ENCODE measurements at regions not wholly inside any gene's neighbourhood (a gene's known extent, or its start where the extent isn't known, plus 50 kb on each side); places are given as distances from the start of the nearest gene placed in this dataset.

DNA sequence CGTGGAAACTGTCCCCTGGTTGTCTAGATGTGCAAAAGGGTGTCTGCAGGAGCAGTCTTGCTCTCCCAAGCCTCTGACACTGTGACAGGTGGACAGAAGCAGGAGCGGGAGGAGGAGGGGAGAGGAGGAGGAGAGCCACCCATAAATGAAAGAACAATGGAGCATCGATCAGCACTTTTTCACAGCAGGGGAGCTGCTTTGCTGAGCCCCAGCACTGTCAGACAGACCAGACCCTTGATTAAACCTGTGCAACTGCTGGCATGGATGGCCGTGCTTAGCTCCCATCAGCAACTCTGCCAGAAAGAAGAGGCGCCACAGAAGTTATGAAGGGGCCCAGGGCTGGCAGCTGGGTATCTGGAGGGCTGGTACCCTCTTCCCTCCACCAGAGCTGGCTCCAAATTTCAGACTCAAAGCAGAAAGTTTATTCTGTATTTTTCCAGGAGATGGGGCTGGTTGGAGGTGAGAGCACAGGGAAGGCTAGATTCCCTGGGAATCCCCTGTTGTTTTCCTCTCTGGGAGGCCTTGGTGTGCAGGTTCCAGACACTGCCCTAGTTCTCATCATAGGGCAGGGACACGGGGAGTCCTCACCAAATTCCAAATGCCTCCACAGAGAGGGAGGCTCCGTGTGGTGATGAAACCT, 1192.2 kb downstream of the UQCRFS1 start:
- no peak overlapping the region for H3K4me3 ChIP-seq
- ATAC-seq (ENCODE audit: insufficient number of reproducible peaks, low FRiP score, low read depth), result no peak
- H3K27me3 ChIP-seq (replicated peaks; ENCODE audit: insufficient read depth), result no peaks in the 10 kb centered on the region
- no peaks in the 10 kb centered on the region for H3K9me3 ChIP-seq
- no peaks in the 10 kb centered on the region for H3K36me3 ChIP-seq
- no peaks in the 10 kb centered on the region for H3K4me1 ChIP-seq (ENCODE audit: control insufficient read depth in 1 of 2, low read depth in 2 of 2)
- no peak overlapping the region for H3K27ac ChIP-seq
- DNase-seq (ENCODE audit: low spot score), result no peak
- TF ChIP-seq, protein P1, sequence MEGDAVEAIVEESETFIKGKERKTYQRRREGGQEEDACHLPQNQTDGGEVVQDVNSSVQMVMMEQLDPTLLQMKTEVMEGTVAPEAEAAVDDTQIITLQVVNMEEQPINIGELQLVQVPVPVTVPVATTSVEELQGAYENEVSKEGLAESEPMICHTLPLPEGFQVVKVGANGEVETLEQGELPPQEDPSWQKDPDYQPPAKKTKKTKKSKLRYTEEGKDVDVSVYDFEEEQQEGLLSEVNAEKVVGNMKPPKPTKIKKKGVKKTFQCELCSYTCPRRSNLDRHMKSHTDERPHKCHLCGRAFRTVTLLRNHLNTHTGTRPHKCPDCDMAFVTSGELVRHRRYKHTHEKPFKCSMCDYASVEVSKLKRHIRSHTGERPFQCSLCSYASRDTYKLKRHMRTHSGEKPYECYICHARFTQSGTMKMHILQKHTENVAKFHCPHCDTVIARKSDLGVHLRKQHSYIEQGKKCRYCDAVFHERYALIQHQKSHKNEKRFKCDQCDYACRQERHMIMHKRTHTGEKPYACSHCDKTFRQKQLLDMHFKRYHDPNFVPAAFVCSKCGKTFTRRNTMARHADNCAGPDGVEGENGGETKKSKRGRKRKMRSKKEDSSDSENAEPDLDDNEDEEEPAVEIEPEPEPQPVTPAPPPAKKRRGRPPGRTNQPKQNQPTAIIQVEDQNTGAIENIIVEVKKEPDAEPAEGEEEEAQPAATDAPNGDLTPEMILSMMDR (IDR thresholded peaks at IDR 0.05), result no peak

DNA sequence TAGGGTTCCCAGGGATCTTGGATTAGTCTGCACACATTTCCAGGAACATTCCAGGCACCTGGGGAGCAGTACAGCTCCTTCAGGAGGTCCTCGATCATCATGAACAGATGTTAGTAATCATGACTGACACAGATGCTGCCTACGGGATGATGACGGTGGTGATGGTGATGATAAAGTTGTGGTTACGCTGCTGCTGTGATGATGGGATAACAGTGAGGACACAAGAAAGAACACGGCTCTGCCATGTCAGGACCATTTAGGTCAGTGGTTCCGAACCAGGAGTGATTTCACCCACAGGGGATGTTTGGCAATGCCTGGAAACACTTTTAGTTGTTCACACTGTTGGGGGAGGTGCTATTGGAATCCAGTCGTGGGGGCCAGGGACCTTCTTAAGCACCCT, 1193.0 kb downstream of the UQCRFS1 start:
- TF ChIP-seq, protein P1 (IDR thresholded peaks at IDR 0.05), result no peak
- DNase-seq (ENCODE audit: low spot score) (no peak), ATAC-seq (ENCODE audit: insufficient number of reproducible peaks, low FRiP score, low read depth) (no peak)
- Histone ChIP-seq H3K4me1 (ENCODE audit: control insufficient read depth in 1 of 2, low read depth in 2 of 2) (no peaks in the 10 kb centered on the region), H3K27me3 (replicated peaks; ENCODE audit: insufficient read depth) (no peaks in the 10 kb centered on the region), H3K9me3 (no peaks in the 10 kb centered on the region), H3K36me3 (no peaks in the 10 kb centered on the region), H3K27ac (no peak overlapping the region), H3K4me3 (no peak overlapping the region)

DNA sequence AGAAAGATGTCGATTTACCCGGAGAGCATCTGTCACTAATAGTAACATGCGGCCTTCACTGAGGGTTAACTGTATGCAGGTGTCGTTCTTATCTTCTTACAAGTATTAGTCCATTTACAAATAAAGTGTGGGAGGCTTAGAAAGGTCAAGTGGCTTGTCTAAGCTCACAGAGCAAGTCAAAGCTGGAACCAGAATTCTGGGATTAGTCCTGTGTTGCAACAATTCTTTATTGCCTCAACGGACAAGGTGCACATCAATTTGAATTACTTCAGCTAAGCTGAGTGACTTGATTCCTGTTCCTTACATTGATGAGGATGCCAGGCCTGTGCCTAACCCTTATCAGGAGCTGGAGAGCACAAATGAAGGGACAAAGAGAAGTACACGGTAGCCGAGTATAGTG, 1193.6 kb downstream of the UQCRFS1 start:
- H3K36me3 ChIP-seq, result no peaks in the 10 kb centered on the region
- no peak overlapping the region for H3K4me3 ChIP-seq
- H3K27me3 ChIP-seq (replicated peaks; ENCODE audit: insufficient read depth), result no peaks in the 10 kb centered on the region
- ATAC-seq (ENCODE audit: insufficient number of reproducible peaks, low FRiP score, low read depth) (no peak), DNase-seq (ENCODE audit: low spot score) (no peak)
- no peaks in the 10 kb centered on the region for H3K4me1 ChIP-seq (ENCODE audit: control insufficient read depth in 1 of 2, low read depth in 2 of 2)
- no peaks in the 10 kb centered on the region for H3K9me3 ChIP-seq
- H3K27ac ChIP-seq, result no peak overlapping the region
- TF ChIP-seq, protein P1 (IDR thresholded peaks at IDR 0.05), result no peak

DNA sequence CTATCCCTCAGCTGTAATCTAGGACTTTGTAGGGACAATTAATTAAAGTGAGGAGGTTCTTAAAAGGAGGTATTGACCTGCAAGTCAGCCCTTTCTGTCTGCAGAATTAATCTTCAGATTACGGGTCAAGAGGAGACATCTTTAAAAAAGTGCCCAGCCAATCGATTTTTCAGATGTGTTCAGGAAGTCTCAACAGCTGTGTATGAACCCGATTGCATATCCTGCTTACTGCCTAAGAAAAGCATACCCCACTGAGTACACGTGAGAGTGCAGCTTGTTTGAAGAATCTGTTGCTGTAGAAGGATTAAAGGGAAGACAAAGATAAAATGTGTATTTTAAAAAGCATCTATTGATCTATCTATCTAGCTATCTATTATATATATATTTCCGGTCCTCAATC, 1194.5 kb downstream of the UQCRFS1 start:
- no peaks in the 10 kb centered on the region for H3K27me3 ChIP-seq (replicated peaks; ENCODE audit: insufficient read depth)
- no peak for DNase-seq (ENCODE audit: low spot score)
- H3K4me3 ChIP-seq, result no peak overlapping the region
- no peaks in the 10 kb centered on the region for H3K4me1 ChIP-seq (ENCODE audit: control insufficient read depth in 1 of 2, low read depth in 2 of 2)
- ATAC-seq (ENCODE audit: insufficient number of reproducible peaks, low FRiP score, low read depth), result no peak
- no peaks in the 10 kb centered on the region for H3K9me3 ChIP-seq
- no peaks in the 10 kb centered on the region for H3K36me3 ChIP-seq
- TF ChIP-seq, protein P1 (IDR thresholded peaks at IDR 0.05), result no peak
- H3K27ac ChIP-seq, result no peak overlapping the region

DNA sequence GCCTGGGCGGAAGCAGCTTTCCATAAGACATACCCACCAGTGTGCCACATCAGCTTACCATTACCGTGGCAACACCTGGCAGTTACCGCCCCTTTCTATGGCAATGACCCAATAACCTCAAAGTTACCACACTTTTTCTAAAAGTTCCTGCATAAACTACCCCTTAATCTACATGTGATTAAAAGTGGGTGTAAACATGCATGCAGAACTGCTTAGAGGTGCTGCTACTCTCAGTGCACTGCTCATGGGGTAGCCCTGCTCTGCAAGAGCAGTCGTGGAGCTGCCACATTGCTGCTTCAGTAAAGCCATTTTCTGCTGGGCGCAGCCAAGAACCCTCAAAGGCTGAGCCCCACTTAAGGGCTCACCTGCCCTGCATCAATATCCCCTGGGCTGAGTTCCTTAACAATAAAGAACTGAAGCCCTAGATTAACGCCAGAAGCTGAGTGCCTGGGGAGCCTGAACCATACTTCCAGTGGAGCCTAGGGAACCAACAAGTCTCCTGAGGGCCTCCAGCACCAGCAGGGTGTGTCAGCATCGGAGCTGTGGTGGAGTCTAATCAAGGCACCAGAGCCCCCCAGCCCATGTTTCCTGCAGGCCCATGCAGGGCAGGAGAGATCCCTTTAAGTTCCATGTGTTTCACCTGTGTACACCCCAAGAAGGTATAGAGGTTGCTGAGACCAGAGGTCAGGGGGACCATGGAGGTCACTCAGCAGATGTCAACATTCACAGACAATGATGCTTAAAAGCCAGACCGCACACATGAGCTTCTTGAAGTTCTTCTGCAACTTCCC, 1198.1 kb downstream of the UQCRFS1 start:
- Histone ChIP-seq H3K4me3 (no peak overlapping the region), H3K27ac (no peak overlapping the region), H3K27me3 (replicated peaks; ENCODE audit: insufficient read depth) (no peaks in the 10 kb centered on the region), H3K4me1 (ENCODE audit: control insufficient read depth in 1 of 2, low read depth in 2 of 2) (no peaks in the 10 kb centered on the region), H3K9me3 (no peaks in the 10 kb centered on the region), H3K36me3 (no peaks in the 10 kb centered on the region)
- TF ChIP-seq, protein P1 (IDR thresholded peaks at IDR 0.05), result no peak
- ATAC-seq (ENCODE audit: insufficient number of reproducible peaks, low FRiP score, low read depth) (no peak), DNase-seq (ENCODE audit: low spot score) (no peak)
